Mucosa of gallbladder (tissue), 1 donor: ENCODE measurements at regions not wholly inside any gene's neighbourhood (a gene's known extent, or its start where the extent isn't known, plus 50 kb on each side); places are given as distances from the start of the nearest gene placed in this dataset.

Source experiments
- DNase-seq: peaks from one replicate; pipeline ENCODE4 v3.0.0-alpha.2; 2020; ENCODE audit warnings: low spot score
- donor health status: DM: no; HTN: no; CAD: no.

GRCh38 chr9:82584349-82584863, 478.5 kb downstream of the RASEF start:
- no peak for DNase-seq

DNA sequence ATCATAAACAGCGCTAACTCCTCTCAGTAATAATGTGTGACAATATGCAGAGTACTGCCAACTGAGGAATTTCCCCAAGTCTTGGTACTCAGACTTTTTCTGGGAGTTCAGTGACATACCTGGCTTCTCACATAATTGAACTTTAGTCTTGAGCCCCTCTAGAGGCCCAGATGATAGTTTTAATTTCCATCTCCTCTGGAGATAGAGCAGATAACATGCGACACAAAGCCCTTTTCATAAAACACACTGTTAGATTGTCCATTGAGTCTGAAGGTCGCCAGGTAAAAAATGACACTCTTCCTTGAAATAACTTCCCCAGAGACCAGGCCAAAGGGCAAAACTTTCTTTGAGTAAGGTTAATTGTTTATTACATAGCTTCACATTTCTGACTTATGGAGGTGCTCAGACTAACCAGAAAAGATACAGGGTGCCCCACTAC, 476.0 kb downstream of the RASEF start:
- no peak for DNase-seq

DNA sequence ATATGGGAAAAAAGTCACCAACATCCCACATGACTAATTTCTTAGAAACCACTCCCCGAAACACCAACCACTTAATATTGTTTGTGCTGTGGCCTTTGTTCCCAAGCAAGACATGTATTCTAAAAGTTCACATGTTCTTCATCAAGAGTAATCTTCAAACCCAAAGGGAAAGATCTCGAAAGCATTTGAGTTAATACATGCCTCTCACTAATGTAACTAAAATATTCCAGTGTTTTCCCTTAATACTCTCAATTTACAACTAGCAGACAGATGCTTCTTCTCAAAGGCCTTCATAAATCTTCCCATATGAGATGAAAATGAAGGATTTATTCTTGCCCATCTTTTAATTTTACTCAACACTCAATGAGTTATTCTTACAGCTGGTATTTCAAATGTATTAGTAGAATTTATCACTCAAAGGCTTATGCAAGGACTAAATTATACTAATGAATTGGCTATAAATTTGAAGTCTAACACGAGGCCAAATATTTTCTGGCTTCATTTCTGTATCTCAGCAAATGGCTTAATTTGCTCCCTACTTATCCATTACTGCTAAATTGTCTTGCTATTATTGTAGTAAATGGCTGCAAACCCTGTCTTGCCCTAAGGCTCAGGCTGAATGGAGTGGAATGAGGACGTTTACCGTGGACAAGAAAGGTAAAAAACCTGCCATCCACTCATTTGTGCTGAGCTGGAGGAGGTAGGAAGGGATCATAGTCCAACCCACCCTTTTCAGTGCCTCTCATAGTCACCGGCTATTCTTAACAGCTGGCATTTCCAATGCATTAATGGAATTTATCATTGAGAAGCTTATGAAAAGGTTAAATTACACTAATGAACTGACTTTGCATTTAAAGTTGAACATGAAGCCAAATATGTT, 474.4 kb downstream of the RASEF start:
- DNase-seq, result no peak

DNA sequence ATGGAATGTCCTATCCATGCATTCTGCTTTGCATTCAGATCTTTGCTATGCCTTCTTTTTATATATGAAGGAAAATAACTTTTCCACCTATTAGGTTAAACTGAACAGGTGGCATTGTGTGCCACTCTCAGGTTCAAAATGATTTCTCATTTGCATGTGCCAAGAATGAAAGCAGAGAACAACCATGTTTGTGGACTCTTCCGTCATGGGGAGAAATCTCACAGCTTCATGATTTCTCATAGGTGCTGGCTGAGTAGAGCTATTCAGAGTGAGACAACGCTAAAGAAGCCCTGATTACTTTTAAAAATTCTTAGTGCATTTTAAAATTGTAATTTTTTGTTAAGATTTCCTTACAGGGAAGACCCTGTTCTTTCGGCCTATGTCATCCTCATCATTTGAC, 472.1 kb downstream of the RASEF start:
- no peak for DNase-seq

GRCh38 chr9:82593501-82593900, 469.4 kb downstream of the RASEF start:
- DNase-seq, result no peak

DNA sequence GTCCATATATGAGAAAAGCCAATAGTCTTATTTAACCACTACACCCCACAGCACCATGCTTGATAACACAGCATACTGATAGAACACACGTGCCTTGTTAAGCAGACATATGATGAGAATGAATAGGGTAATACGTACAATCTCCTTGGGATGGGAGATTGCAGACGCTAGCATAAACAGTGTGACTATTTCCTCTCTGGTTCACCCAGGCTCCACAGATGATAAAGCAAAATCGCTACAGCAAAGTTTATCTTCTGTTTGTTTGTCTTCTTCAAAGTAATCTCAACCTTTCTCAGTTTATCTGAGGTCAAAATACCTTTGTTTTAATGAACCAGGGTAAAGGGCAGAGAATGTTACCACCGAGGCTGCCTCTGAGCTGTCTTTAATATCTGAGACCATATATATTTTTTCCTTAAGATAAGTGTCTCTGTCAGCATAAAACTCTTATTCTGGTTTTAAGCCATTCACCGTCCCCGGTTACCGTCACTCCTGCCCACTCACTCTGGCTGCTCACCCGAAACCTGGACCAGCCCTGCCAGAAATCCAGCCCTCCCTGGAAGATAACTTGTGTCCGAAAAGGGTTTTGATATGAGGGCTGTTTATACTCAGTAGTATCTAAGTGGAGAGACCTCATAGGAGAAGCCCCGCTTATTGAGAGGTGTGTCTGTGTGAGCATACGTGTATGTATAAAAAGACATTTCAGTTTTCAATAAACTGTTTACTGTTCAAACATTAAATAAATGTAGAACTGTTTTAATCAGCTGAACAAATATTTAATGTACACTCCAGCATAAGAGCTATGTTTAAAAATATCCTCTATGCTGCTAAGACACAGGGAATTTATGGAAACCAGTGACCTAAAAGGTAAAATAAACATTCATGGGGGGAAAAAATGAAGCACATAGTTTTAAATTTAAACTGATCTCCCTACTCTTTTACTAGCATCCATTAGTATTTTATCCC, 465.4 kb downstream of the RASEF start:
- no peak for DNase-seq

GRCh38 chr9:82598241-82599039, 464.5 kb downstream of the RASEF start:
- DNase-seq, result no peak

DNA sequence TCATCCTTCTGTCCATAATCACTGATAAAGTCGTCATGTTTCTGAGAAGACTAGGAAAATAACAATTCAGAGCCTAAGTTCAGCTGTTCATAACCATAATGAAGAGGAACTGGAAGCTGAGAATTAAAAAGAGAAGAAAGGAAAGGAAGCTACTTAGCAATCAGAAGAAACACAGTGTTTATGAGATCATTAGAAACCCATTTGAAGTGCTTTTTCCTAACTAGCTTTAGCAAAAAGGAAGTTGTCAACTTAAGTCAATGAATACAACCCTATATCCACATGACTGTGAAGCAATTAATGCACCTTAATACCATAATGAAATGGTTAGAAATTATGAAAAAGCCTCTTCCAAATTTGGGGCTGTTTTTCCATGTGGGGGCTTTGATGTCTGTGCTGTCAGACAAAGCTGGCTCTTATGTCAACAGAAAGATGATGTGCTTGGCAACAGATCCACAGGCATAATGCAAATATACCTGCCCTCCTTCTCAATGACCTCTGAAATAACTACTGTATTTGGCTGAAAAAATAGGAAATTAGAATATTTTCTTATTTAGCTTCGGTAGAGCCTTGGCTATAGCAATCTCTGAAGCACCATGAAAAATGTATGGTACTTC, 463.5 kb downstream of the RASEF start:
- no peak for DNase-seq

DNA sequence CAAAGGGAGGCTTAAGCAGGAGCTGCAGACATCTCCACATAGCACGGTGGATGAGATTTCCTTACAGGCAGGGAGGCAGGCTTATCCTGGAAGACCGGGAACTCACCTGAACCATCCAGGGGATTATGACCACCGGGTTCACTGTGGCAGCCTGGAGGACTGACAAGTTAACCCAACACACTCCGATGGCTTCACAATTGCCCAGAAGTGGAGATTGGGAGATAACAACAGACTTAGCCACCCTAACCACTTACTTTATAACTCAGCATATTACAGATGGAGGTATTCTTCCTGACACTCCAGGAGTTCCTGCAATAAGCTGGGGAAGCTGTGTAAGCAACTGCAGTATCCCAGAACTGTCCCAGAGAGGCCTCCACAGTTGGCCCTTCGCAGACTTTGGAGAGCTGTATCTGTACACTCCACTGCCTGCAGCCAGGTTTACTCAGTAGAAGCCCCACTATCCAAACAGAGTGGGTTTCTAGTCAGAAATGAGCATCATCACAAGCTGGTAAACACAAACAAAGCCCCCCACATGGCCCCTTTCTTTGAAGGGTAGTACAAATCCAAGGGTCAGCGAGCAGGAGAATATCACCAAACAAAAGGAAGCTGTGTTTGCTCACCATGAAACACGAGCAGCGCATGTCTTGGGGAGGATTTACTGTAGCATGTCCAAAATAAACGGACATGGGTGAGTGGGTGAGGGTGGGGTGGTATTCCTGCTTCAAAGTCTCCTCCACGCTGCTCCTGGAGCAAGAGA, 462.2 kb downstream of the RASEF start:
- no peak for DNase-seq

GRCh38 chr9:82601293-82601771, 461.6 kb downstream of the RASEF start:
- peak; percentile 15 for DNase-seq

- DNase-seq, result peak; percentile 44
Observed at GRCh38 chr9:82604947-82605656, 457.8 kb downstream of the RASEF start.

DNA sequence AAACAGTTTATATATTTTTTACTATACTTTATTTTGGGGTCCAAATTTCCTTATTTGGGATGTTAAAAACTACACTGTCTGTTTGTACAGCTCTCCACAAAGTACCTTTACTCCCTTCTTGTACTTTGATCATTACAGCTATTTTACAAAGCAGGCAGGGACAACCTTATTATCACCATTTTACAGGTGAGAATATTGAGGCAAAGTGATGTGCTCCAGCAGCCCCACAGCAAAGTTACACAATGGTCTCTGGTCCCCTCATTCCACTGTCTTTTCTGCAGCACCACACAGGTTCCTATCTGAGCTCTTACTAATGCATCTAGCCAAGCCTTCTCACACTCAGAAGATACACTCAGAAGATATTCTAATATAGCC, 457.3 kb downstream of the RASEF start:
- DNase-seq, result no peak

- no peak for DNase-seq
Observed at GRCh38 chr9:82606071-82606470, 456.9 kb downstream of the RASEF start.

DNA sequence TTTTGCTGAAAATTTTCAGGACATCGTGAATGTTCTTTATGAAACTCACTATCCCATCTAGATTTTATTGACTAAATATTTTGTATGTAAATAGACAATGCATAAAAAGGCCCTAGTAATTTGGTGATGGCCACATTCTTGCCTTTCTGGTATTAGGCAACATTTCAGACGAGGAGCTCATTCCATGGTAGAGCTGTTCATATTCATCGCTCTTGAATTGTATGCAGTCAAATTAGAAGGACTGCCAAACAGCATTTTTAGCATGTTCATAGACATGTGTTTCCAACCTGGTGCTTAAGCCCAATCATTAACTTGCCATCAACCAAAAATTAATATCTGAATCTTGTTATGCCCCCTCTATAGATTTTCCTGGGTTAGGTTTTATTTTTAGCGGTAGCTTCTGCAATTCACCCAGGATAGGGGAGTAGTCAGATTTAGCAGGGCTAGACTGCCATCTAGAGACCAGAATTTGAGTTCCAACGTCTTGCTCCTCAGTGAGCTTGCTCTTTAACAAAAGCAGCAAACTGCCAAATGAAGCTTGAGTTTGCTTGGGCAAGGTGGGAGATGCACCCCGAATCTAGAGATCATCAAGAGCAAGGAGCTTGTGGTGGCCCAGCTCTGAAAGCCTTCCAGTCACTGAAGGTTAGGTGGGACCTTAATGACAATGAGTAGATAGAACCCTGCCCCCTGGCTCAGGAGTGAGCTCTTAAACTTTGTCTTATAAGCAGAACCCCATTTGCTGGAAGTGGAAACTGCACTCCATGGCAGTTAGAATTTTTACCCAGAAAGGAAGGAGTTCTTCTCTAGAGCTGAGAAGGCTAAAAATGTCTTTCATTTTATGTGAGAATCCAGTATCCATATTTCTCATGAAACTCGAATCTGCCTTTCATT, 456.2 kb downstream of the RASEF start:
- peak; percentile 59 for DNase-seq

GRCh38 chr9:82608487-82608886, 454.5 kb downstream of the RASEF start:
- no peak for DNase-seq

DNA sequence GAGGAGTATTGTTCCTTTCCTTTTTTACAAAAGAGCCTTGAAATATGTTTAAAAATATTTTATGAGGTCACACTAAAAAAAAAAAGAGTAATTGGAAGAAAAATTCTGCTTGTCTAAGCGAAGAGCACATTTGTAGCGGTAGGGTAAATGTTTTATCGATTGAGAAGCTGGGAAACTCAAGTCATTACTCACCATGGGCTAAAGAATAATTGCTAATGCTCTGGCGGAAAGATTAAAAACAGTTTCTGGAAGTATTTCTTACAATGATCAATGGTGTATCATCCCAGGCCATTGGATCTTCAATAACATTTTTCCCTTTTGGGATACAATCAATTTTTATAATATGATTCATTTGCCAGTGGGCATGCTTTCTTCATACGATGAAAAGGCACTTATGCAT, 450.0 kb downstream of the RASEF start:
- DNase-seq, result no peak

GRCh38 chr9:82613498-82613897, 449.4 kb downstream of the RASEF start:
- DNase-seq, result no peak

DNA sequence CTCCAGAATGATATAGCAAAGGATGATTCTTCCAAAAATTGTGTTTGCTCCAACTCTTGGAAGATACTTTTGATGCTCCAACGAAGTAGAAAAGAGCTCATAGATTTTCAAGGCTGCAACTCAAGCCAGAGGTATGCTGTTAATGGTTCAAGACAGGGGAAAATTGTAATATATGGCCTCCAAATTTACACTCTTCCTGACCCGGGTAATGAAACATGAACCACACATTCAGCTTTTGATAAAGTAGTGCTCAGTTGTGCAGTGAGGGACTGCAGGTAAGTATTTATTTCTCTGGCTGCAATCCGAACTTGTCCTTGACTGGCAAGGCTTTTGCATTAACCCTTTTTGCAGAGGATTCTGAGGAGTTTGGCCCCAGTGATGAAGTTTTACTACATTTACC, 446.4 kb downstream of the RASEF start:
- no peak for DNase-seq

DNA sequence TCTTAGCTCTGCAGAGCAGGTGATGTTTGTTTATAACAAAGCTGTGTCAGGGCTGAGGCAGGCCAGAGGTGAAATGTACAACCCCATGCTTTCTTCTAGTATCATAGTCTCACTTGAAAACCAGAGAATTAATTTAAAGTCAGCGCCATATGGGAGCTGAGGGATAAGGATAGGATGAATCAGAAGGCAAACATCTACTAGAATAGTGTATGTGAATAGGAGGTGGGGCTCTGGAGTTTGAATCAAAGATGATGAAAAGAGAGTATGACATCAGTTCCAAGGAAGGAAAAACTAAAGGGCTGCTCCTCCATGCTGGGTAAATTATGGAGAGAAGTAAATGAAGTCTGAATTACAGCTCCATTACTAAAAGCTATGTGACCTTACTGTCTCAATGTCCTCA, 441.5 kb downstream of the RASEF start:
- DNase-seq, result no peak
